AG20443 (cell line): ENCODE measurements at regions not wholly inside any gene's neighbourhood (a gene's known extent, or its start where the extent isn't known, plus 50 kb on each side); places are given as distances from the start of the nearest gene placed in this dataset.

Source experiments
- DNase-seq: peaks from one replicate; pipeline ENCODE4 v3.0.0; 2012; ENCODE audit warnings: low spot score, mixed read lengths

GRCh38 chr4:112847781-112848180 lies 201.7 kb upstream of the ANK2 start:
- no peak for DNase-seq

- DNase-seq, result no peak
Observed at GRCh38 chr4:112848911-112849310, 200.5 kb upstream of the ANK2 start.

GRCh38 chr4:112852601-112853000 lies 196.9 kb upstream of the ANK2 start:
- DNase-seq, result no peak

- DNase-seq, result no peak
Observed at GRCh38 chr4:112853662-112854256, 195.7 kb upstream of the ANK2 start.

GRCh38 chr4:112854420-112854819 lies 195.0 kb upstream of the ANK2 start:
- no peak for DNase-seq

GRCh38 chr4:112855058-112855457 lies 194.4 kb upstream of the ANK2 start:
- no peak for DNase-seq

GRCh38 chr4:112857461-112857860 lies 192.0 kb upstream of the ANK2 start:
- peak; percentile 82 for DNase-seq

GRCh38 chr4:112858751-112859150 lies 190.7 kb upstream of the ANK2 start:
- no peak for DNase-seq

- DNase-seq, result no peak
Observed at GRCh38 chr4:112859456-112860184, 189.8 kb upstream of the ANK2 start.

- DNase-seq, result no peak
Observed at GRCh38 chr4:112860830-112861690, 188.4 kb upstream of the ANK2 start.

- DNase-seq, result no peak
Observed at GRCh38 chr4:112861691-112862674, 187.5 kb upstream of the ANK2 start.

GRCh38 chr4:112865443-112865842 lies 184.0 kb upstream of the ANK2 start:
- no peak for DNase-seq

GRCh38 chr4:112876316-112876715 lies 173.1 kb upstream of the ANK2 start:
- no peak for DNase-seq

- peak; percentile 25 for DNase-seq
Observed at GRCh38 chr4:112881842-112882241, 167.6 kb upstream of the ANK2 start.

GRCh38 chr4:112882286-112882685 lies 167.2 kb upstream of the ANK2 start:
- DNase-seq, result peak; percentile 9

- DNase-seq, result no peak
Observed at GRCh38 chr4:112884406-112884805, 165.0 kb upstream of the ANK2 start.

- DNase-seq, result no peak
Observed at GRCh38 chr4:112885897-112886296, 163.6 kb upstream of the ANK2 start.

GRCh38 chr4:112888622-112889021 lies 160.8 kb upstream of the ANK2 start:
- DNase-seq, result no peak

GRCh38 chr4:112889199-112889598 lies 160.3 kb upstream of the ANK2 start:
- DNase-seq, result no peak

GRCh38 chr4:112889619-112890527 lies 159.6 kb upstream of the ANK2 start:
- DNase-seq, result peak; percentile 23

- DNase-seq, result no peak
Observed at GRCh38 chr4:112894480-112894879, 155.0 kb upstream of the ANK2 start.
